ENCODE measurements at regions not wholly inside any gene's neighbourhood (a gene's known extent, or its start where the extent isn't known, plus 50 kb on each side); places are given as distances from the start of the nearest gene placed in this dataset.

- Histone ChIP-seq H3K4me3 (ENCODE audit: low read length) (no peak overlapping the region), H3K27me3 (ENCODE audit: control insufficient read depth, insufficient read depth, low read length) (no peaks in the 10 kb centered on the region), H3K27ac (ENCODE audit: low read length) (no peak overlapping the region), H3K36me3 (ENCODE audit: control insufficient read depth, insufficient read depth, low read length) (no peaks in the 10 kb centered on the region), H3K9me3 (ENCODE audit: control insufficient read depth, insufficient read depth, low read length) (peaks cover 3% of the 10 kb centered on the region), H3K4me1 (ENCODE audit: control insufficient read depth, insufficient read depth, low read length) (no peaks in the 10 kb centered on the region)
- no CpG with 5 or more reads among the region's 4 CpGs for WGBS (ENCODE audit: insufficient coverage, insufficient read length)
- DNase-seq (ENCODE audit: low read depth, low spot score): no peak
Measured at GRCh38 chr20:24897974-24898373, 51.1 kb upstream of the CST7 start.

DNA sequence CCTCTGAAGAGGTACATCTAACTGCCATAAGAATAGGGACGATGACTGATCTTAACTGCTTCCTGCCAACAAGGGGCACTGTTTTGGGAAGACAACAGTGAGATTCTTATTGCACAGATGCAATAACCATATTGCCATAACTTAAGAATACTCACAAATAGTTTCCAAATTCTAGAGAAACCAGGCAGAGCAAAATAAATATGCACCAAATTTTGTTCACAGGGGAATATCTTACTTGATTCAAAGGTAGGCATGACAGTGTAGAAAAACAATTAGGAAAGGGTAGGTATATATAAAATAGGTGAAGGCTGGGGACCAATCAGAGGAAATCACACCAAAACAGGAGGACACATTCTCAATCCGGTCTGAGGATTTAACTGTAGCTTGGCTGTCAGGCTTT is 49.9 kb upstream of the CST7 start:
- Histone ChIP-seq H3K4me3 (ENCODE audit: low read length) (no peak overlapping the region), H3K27ac (ENCODE audit: low read length) (no peak overlapping the region), H3K4me1 (ENCODE audit: control insufficient read depth, insufficient read depth, low read length) (no peaks in the 10 kb centered on the region), H3K9me3 (ENCODE audit: control insufficient read depth, insufficient read depth, low read length) (peaks cover 3% of the 10 kb centered on the region), H3K27me3 (ENCODE audit: control insufficient read depth, insufficient read depth, low read length) (no peaks in the 10 kb centered on the region), H3K36me3 (ENCODE audit: control insufficient read depth, insufficient read depth, low read length) (no peaks in the 10 kb centered on the region)
- WGBS (ENCODE audit: insufficient coverage, insufficient read length): no CpG with 5 or more reads among the region's 2 CpGs
- no peak for DNase-seq (ENCODE audit: low read depth, low spot score)
